ENCODE measurements at regions not wholly inside any gene's neighbourhood (a gene's known extent, or its start where the extent isn't known, plus 50 kb on each side); places are given as distances from the start of the nearest gene placed in this dataset.

- H3K9me2 ChIP-seq (replicated peaks; ENCODE audit: low read depth, low read length): no peaks in the 10 kb centered on the region
- no peaks in the 10 kb centered on the region for H4K20me1 ChIP-seq (ENCODE audit: insufficient read depth, low read length, poor library complexity, severe bottlenecking)
- TF ChIP-seq CTCF (conservative IDR thresholded peaks at IDR 0.05; ENCODE audit: low read length) (no peak), EZH2phosphoT487 (IDR thresholded peaks at IDR 0.05; ENCODE audit: borderline replicate concordance) (no peak)
- H3K9me3 ChIP-seq (ENCODE audit: insufficient read depth, low read depth, low read length): 0 out of 2 replicates have a peak, but pooled peaks cover 2% of the 10 kb centered on the region
- no peak overlapping the region for H3K4me2 ChIP-seq (ENCODE audit: low read depth, low read length, poor library complexity, severe bottlenecking)
- H2AFZ ChIP-seq (ENCODE audit: low read length): no peak overlapping the region
- no peaks in the 10 kb centered on the region for H3K36me3 ChIP-seq (ENCODE audit: insufficient read depth, low read length)
- no peak overlapping the region for H3K9ac ChIP-seq (ENCODE audit: low read depth, low read length, poor library complexity, severe bottlenecking)
- no peaks in the 10 kb centered on the region for H3K27me3 ChIP-seq (ENCODE audit: insufficient read depth, low read length, poor library complexity, severe bottlenecking)
- no peaks in the 10 kb centered on the region for H3K4me1 ChIP-seq (ENCODE audit: insufficient read depth, low read length, poor library complexity, severe bottlenecking)
- no peaks in the 10 kb centered on the region for H3F3A ChIP-seq (ENCODE audit: low read depth)
- no peaks in the 10 kb centered on the region for H3K79me2 ChIP-seq (ENCODE audit: insufficient read depth, low read length)
- no peak overlapping the region for H3K4me3 ChIP-seq (ENCODE audit: low read length, poor library complexity, severe bottlenecking)
Observed at GRCh38 chr2:78056976-78057375, 534.8 kb upstream of the LRRTM4 start.

GRCh38 chr2:78061301-78061700 is 539.1 kb upstream of the LRRTM4 start:
- TF ChIP-seq CTCF (conservative IDR thresholded peaks at IDR 0.05; ENCODE audit: low read length) (no peak), EZH2phosphoT487 (IDR thresholded peaks at IDR 0.05; ENCODE audit: borderline replicate concordance) (no peak)

GRCh38 chr2:78061732-78062131 is 539.6 kb upstream of the LRRTM4 start:
- H3K4me1 ChIP-seq (ENCODE audit: insufficient read depth, low read length, poor library complexity, severe bottlenecking): no peaks in the 10 kb centered on the region
- TF ChIP-seq CTCF (conservative IDR thresholded peaks at IDR 0.05; ENCODE audit: low read length) (no peak), EZH2phosphoT487 (IDR thresholded peaks at IDR 0.05; ENCODE audit: borderline replicate concordance) (no peak)
- H3K9me2 ChIP-seq (replicated peaks; ENCODE audit: low read depth, low read length): no peaks in the 10 kb centered on the region
- no peaks in the 10 kb centered on the region for H3K27me3 ChIP-seq (ENCODE audit: insufficient read depth, low read length, poor library complexity, severe bottlenecking)
- no peak overlapping the region for H3K9ac ChIP-seq (ENCODE audit: low read depth, low read length, poor library complexity, severe bottlenecking)
- no peak overlapping the region for H3K4me3 ChIP-seq (ENCODE audit: low read length, poor library complexity, severe bottlenecking)
- H3K79me2 ChIP-seq (ENCODE audit: insufficient read depth, low read length): no peaks in the 10 kb centered on the region
- H2AFZ ChIP-seq (ENCODE audit: low read length): no peak overlapping the region
- no peaks in the 10 kb centered on the region for H3F3A ChIP-seq (ENCODE audit: low read depth)
- no peaks in the 10 kb centered on the region for H3K36me3 ChIP-seq (ENCODE audit: insufficient read depth, low read length)
- no peak overlapping the region for H3K4me2 ChIP-seq (ENCODE audit: low read depth, low read length, poor library complexity, severe bottlenecking)
- H4K20me1 ChIP-seq (ENCODE audit: insufficient read depth, low read length, poor library complexity, severe bottlenecking): no peaks in the 10 kb centered on the region
- no peaks in the 10 kb centered on the region for H3K9me3 ChIP-seq (ENCODE audit: insufficient read depth, low read depth, low read length)

More at GRCh38 chr2:78061301-78061700, 539.1 kb upstream of the LRRTM4 start:
- Histone ChIP-seq H3K9ac (ENCODE audit: low read depth, low read length, poor library complexity, severe bottlenecking) (no peak overlapping the region), H2AFZ (ENCODE audit: low read length) (no peak overlapping the region), H3K27me3 (ENCODE audit: insufficient read depth, low read length, poor library complexity, severe bottlenecking) (no peaks in the 10 kb centered on the region), H4K20me1 (ENCODE audit: insufficient read depth, low read length, poor library complexity, severe bottlenecking) (no peaks in the 10 kb centered on the region), H3K79me2 (ENCODE audit: insufficient read depth, low read length) (no peaks in the 10 kb centered on the region), H3K9me3 (ENCODE audit: insufficient read depth, low read depth, low read length) (no peaks in the 10 kb centered on the region), H3F3A (ENCODE audit: low read depth) (no peaks in the 10 kb centered on the region), H3K36me3 (ENCODE audit: insufficient read depth, low read length) (no peaks in the 10 kb centered on the region), H3K4me2 (ENCODE audit: low read depth, low read length, poor library complexity, severe bottlenecking) (no peak overlapping the region), H3K4me3 (ENCODE audit: low read length, poor library complexity, severe bottlenecking) (no peak overlapping the region), H3K9me2 (replicated peaks; ENCODE audit: low read depth, low read length) (no peaks in the 10 kb centered on the region), H3K4me1 (ENCODE audit: insufficient read depth, low read length, poor library complexity, severe bottlenecking) (no peaks in the 10 kb centered on the region)

All from Loucy (cell line).